ENCODE measurements at regions not wholly inside any gene's neighbourhood (a gene's known extent, or its start where the extent isn't known, plus 50 kb on each side); places are given as distances from the start of the nearest gene placed in this dataset.

DNA sequence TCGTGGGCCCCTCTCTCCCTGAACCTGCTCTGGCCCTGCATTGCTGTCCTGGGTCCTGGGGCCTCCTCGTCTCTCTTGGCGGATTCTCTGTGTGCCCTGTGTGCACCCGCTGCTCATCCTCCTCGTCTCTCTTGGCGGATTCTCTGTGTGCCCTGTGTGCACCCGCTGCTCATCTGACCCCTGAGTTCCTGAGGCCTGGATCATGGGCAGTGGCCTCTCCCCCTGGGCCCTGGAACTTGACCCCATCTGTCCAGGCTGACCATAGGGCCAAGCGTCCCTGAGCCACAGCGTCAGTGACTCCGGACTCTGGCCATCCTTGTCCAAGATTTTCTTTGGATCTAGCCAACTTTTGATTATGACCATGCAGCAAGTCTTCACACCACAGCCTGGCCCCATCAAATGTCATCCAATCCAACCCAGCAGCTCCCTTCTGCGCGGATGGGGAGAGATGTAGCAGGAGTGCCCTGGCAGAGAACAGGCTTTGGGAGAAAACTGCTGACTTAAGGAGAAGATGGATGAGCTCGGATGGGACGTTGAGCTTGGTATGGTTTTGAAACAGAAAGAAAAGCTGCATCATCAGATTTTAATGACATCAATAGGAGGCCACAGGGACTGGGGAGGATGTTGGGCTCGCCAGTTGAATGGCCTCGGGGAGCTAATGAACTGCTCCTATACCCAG, 455.1 kb upstream of the HS6ST1 start:
- no peak for DNase-seq

GRCh38 chr2:128774320-128775216, 455.9 kb upstream of the HS6ST1 start:
- no peak for DNase-seq

GRCh38 chr2:128775217-128775913, 456.7 kb upstream of the HS6ST1 start:
- DNase-seq: no peak

- DNase-seq: no peak
Measured at GRCh38 chr2:128775914-128776285, 457.2 kb upstream of the HS6ST1 start.

DNA sequence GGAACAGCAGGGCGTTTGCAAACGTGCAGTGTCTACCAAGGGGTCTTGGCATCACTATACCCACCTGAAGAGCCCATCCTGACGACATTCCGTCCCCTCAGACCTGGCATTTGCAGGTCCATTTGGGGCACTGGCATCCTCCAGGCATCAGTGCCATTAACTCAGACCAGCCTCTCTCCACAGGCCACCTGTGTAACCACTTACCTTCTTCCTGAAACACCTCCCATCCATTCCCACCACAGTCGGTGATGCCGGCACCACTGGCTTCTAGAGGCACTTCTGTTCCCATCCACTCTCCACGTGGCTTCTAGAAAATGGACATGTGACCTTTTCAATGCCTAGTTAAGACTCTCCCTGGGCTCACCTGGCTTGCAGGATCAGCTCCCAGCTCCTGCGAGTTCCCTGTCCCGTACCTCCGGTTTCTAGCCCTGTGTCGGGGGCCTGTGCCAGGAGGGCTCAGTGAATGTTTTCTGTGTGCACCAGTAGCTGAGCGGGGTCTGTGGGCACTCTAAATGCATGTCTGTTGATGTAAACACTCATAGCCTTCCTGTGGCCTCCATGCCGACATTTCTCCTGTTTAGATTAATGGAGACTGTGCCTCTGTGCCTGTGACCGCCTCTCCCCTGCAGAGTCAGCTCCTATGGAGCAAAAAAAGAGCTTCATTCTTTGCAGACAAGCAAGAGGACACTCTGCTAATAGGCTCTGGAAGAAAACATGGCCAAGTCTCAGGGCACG, 458.0 kb upstream of the HS6ST1 start:
- no peak for DNase-seq

GRCh38 chr2:128777196-128778035, 458.7 kb upstream of the HS6ST1 start:
- DNase-seq: no peak

DNA sequence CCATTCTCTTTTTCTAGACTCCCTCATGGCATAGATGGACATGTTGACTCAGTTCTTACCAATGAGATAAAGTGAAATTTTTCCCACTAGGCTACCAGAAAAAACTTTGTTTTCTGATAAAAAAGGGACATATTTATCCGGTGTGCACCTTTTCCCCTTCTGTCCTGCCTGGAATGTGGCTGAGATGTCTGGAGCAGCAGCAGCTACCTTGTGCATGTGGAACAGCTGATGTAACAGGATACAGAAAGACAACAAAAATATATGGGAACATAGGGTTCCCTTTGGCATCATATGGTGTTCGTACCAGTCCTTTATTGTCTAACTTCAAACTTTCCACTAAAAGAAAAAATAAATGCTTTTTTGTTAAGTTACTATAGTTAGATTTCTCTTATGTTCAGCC, 460.2 kb upstream of the HS6ST1 start:
- DNase-seq: no peak

DNA sequence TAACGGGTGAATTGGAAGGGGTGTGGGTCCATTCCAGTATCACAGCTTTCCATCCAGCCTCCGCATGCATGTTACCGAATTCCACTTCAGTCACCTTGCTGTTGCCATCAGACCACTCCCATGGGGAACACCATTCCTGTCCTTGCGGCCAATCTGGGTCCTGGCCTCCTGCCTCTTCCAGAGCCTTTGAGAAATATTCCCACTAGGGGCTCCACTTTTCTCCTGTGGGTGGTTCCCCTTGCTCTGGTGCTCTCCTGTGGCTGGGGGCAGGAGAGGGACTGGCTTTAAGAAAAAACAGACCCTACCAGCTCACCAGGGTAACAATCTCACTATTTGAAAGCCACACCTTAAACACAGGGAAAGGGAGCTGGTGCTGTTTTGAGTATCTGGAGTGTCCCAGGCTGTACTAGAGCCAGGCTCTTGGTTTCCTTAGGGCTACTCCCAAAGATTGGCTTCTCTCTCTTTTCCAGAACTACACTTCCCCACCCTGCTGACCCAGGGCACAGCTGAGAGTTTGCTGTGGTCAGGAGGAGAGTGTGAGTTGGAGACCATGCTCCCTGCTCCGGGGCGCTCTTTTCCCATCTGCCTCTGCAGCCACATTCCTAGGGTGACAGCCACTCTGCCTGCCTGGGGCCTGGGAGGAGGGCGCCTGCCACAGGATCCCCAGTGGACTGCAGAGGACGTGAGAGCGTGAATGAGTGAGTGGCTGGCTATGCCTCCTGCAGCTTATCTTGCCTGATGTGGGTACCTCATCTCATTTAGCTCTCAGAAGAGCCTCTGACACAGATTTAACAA, 460.8 kb upstream of the HS6ST1 start:
- no peak for DNase-seq

DNA sequence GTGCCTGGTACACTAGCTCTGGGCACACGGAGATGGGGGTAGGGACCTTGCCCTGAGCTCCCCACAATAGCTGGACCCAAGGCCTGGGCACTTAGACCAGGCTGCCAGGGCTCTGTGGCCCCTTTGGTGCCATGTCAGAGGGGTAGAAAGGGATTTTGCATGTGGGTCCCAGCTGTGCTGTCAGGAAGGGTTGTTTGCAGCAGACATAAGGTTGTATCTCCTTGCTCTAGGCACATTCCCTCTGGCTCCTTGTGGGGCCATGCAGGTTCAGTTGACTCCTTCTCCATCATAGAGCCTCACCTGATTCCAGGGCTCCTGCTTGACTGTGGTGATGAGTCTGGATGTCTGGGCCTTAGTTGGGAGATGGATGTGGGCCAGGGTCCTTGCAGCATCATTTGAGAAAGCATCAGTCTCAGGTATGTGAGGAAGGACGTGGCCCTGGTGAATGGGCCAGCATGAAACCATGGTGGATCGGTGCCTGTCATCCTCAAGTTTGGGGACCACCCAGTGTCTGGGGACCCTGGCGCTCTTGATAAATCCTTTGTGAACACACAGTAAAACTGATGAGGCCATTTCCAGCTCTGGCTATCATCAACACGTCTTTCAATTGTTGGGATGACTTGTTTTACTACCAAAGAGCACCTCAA, 461.9 kb upstream of the HS6ST1 start:
- DNase-seq: no peak

GRCh38 chr2:128781166-128781565, 462.5 kb upstream of the HS6ST1 start:
- no peak for DNase-seq

DNA sequence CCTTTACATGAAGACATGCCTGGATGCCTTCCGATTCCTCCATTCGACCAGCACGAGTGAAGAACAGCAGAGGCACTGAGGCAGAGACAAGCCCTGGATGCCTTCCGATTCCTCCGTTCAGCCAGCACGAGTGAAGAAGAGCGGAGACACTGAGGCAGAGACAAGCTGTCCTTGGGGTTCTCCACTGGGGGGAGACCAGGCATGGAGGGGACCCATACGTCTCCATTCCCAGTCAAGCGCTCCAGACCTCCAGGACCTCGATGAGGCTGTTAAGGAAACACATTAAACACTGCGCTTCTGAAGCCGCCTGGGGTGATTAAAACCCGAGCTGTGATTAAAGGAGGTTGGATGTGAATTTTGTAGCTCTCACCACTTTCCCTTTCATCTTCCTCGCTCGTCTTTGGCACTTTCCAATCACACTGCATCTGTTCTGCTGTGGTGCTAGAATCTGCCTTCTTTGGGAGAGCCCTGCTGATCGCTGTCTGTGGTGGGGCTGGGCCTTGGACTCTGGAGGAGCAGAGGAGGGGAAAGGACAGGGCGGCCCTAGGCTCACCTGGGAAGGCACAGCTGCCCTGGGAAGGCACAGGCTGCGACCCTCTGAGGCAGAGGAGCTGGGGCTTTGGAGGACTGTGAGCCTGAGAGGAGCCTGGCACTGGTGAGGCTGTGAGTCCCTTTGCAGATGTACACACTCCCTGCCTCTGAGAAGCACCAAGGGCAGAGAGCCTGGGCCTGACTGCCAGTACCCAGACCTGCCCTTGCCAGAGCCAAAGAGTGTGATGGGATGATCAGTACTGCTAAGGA, 463.1 kb upstream of the HS6ST1 start:
- no peak for DNase-seq

DNA sequence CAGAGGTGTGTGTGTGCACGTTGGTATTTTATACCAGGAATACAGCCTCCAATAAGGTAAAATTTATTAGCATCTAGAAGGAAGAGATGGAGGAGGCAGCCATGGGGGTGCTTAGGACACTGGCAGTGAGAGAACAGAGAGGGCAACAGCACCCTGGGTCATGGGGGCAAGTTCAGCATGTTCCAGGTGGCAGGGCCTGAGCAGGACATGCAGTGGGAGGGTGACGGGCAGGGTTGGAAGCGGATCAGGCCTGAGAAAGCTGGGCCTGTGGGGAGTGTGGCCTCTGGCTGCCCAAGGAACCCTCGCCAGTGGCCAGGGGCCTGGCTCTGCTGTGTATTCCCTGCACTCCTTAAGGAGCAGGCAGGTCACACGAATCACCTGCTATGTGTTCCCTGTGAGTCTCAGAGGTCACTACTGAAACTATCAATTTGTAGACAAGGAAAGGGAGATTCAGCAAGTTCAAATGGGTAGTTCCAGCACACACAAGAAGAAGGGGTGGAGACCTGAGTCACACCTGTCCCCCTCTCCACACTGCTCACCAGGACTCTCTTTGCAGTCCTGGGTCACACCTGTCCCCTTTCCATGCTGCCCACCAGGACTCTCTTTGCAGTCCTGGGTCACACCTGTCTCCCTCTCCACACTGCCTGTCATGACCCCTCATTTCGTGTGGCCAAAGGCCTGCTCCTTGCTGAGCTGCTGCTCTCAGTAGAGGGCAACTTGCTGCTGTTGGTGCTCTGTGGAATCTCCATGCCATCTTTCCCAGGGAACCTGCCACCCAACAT, 463.9 kb upstream of the HS6ST1 start:
- DNase-seq: no peak

- DNase-seq: no peak
Measured at GRCh38 chr2:128783193-128783671, 464.6 kb upstream of the HS6ST1 start.

DNA sequence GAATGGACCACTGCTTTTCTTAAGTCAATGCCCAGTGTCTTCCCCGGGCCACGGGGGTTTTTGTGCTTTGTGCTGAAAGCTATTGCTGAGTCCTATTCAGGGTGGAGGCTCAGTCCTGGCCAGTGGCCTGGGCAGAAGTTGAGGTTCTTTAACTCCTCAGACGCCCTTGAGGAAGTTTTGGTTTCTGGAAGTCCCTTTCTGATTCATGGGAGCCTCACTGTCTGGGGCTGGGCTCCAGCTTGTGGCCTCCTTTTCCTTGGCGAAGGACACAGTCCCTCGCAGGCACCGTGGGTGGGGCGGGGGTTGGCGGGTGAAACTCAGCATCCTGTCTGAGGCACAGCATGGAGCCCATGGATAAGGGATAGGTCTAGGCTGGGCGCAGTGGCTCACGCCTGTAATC, 465.2 kb upstream of the HS6ST1 start:
- DNase-seq: no peak

DNA sequence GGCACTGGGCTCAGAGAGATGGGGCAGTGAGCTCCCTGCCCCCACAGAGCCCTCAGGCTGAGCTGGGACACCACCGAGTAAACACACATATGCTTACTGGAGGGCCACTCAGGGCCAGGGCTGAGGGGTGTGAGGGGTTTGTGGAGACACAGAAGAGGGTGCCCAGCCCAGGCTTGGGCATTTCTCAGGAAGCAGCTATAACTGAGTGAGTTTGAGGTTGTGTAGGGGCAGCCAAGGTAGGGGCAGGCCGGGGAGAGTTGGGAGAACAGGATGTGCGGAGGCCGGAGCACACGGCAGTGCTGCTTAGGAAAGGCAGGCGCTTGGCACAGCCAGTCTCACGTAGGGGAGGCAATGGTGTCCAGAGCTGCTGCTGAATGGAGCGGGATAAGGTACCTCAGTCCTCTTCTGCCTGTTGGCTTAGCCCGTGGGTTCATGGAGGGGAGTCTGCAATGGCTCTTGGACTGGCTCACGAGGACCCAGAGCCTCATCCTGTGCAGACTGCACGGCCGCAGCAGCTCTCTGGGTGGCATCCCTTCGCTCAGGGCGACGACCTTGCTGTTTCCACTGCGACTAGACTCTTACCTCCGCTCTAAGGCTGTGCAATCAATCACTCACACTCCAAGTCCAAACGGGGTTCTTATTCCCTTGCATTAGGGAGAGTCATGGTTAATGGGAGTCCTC, 466.1 kb upstream of the HS6ST1 start:
- no peak for DNase-seq

GRCh38 chr2:128786316-128786715, 467.6 kb upstream of the HS6ST1 start:
- no peak for DNase-seq

DNA sequence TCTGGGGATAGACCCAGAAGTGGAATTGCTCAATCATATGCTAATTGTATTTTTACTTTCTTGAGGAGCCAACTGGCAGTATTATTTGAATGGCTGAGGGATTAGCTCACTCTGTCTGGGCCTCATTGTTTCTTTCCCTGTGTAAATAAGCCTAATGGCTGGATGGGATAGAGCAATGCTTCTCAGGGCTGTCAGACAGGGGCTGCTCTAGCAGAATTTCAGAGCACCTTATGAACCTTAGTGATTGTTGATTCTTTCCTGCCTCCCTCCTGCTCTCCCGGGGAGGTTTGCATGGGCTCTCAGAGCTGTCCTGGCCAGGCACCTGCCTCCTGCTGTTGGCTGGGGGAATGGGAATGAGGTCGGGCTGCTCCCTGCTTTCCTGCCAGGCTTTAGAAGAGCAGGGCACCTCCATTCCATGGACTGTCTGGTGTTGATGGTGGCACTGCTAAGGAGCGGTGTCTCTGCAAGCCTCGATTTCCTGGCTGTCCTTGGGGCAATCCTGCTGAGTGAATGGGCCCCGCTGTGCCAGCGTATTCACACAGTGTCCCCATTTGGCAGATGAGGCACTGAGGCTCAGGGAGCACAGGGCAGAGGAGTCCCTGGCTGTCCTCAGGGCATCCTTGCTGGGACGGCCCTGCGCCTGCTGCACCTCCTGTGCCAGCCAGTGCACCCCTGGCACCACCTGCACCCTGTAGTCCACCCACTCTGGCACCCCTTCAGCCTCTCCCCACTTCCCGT, 468.2 kb upstream of the HS6ST1 start:
- no peak for DNase-seq
